ENCODE measurements at regions not wholly inside any gene's neighbourhood (a gene's known extent, or its start where the extent isn't known, plus 50 kb on each side); places are given as distances from the start of the nearest gene placed in this dataset.

GRCh38 chr17:77875881-77876509, 82.5 kb upstream of the TNRC6C start (continued):
- peak; percentile 45 to 50; a peak in 2 of 4 replicates for TF ChIP-seq MAZ (CRISPR knock-in tag; conservative IDR thresholded peaks at IDR 0.05 in 1 of 2, IDR thresholded peaks at IDR 0.05 in 1 of 2)
- TF ChIP-seq HDAC8 (tag; IDR thresholded peaks at IDR 0.05): no peak
- TF ChIP-seq ZNF584 (CRISPR knock-in tag; IDR thresholded peaks at IDR 0.05; ENCODE audit: low read depth): peak; percentile 46; the same call in 1 of the 2 replicates
- peak; percentile 68 to 88 for TF ChIP-seq FOXA3 (CRISPR knock-in tag; conservative IDR thresholded peaks at IDR 0.05 in 1 of 2, IDR thresholded peaks at IDR 0.05 in 1 of 2)
- peak; percentile 14 for TF ChIP-seq POLR2B (IDR thresholded peaks at IDR 0.05; ENCODE audit: low read depth, partially characterized antibody)
- TF ChIP-seq KDM1A (IDR thresholded peaks at IDR 0.05): peak in 1 of 2 experiments; percentile 16; a peak in 1 of 4 replicates
- TF ChIP-seq CBFA2T3 (IDR thresholded peaks at IDR 0.05): peak; percentile 66
- TF ChIP-seq BACH1 (tag; IDR thresholded peaks at IDR 0.05): peak; percentile 90; the same call in 1 of the 2 replicates
- peak; percentile 39 for TF ChIP-seq CHD4 (IDR thresholded peaks at IDR 0.05; ENCODE audit: insufficient read depth, insufficient replicate concordance, low read depth, low read length, poor library complexity, severe bottlenecking)
- TF ChIP-seq DDX20 (tag; IDR thresholded peaks at IDR 0.05; ENCODE audit: low read depth): no peak
- 0 out of 4 replicates have a peak, but pooled peaks of 1 of the 2 experiments have one; percentile 36 for TF ChIP-seq TRIM24 (IDR thresholded peaks at IDR 0.05)
- TF ChIP-seq ZNF445 (CRISPR knock-in tag; IDR thresholded peaks at IDR 0.05; ENCODE audit: low read depth): no peak
- peak; percentile 58; the same call in 1 of the 2 replicates for TF ChIP-seq CBFA2T2 (conservative IDR thresholded peaks at IDR 0.05)
- TF ChIP-seq MYNN (IDR thresholded peaks at IDR 0.05): peak; percentile 80
- TF ChIP-seq MYNN (CRISPR knock-in tag; IDR thresholded peaks at IDR 0.05): no peak
- TF ChIP-seq BRF1 (IDR thresholded peaks at IDR 0.05; ENCODE audit: borderline replicate concordance, extremely low read depth, insufficient read length): no peak
- 0 out of 2 replicates have a peak, but pooled peaks have one; percentile 34 for TF ChIP-seq MBD2 (IDR thresholded peaks at IDR 0.05; ENCODE audit: borderline replicate concordance, low read depth)
- TF ChIP-seq HMBOX1 (IDR thresholded peaks at IDR 0.05): peak; percentile 86
- peak; percentile 86 for TF ChIP-seq DPF2 (IDR thresholded peaks at IDR 0.05)
- TF ChIP-seq, protein P1, sequence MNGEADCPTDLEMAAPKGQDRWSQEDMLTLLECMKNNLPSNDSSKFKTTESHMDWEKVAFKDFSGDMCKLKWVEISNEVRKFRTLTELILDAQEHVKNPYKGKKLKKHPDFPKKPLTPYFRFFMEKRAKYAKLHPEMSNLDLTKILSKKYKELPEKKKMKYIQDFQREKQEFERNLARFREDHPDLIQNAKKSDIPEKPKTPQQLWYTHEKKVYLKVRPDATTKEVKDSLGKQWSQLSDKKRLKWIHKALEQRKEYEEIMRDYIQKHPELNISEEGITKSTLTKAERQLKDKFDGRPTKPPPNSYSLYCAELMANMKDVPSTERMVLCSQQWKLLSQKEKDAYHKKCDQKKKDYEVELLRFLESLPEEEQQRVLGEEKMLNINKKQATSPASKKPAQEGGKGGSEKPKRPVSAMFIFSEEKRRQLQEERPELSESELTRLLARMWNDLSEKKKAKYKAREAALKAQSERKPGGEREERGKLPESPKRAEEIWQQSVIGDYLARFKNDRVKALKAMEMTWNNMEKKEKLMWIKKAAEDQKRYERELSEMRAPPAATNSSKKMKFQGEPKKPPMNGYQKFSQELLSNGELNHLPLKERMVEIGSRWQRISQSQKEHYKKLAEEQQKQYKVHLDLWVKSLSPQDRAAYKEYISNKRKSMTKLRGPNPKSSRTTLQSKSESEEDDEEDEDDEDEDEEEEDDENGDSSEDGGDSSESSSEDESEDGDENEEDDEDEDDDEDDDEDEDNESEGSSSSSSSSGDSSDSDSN (IDR thresholded peaks at IDR 0.05; ENCODE audit: borderline replicate concordance in 1 of 2, low read depth in 2 of 2, low read length in 2 of 2): 0 out of 4 replicates have a peak, but pooled peaks of 1 of the 2 experiments have one; percentile 51
- TF ChIP-seq U2AF2 (optimal IDR thresholded peaks at IDR 0.05; ENCODE audit: low read depth, low read length): no peak
